GM21619 (cell line): ENCODE measurements at regions not wholly inside any gene's neighbourhood (a gene's known extent, or its start where the extent isn't known, plus 50 kb on each side); places are given as distances from the start of the nearest gene placed in this dataset.

Experiments
- ATAC-seq: cut with Tn5 transposase; IDR thresholded peaks from one replicate; pipeline ENCODE4 v1.9.1; 2021; ENCODE audit not compliant: unreplicated experiment

DNA sequence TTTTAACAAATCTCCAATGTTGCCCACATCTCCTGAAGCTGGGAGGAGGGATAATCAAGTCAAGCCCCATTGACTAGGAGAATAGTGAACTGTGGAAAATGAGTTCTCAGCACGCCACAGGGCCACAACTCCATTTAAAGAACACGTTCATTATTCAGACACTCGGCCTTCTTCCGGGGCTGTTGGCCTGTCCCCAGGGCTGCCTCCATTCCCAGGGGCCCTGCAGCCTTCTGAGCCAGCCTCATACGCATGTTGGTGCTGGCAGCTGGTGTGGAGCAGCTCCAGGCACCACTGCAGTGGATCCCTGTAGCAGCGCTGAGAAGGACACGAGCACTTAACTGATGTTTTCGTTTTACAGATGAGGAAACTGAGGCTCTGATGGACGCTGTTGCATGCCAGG lies 87.5 kb upstream of the RCN1 start:
- ATAC-seq = no peak

DNA sequence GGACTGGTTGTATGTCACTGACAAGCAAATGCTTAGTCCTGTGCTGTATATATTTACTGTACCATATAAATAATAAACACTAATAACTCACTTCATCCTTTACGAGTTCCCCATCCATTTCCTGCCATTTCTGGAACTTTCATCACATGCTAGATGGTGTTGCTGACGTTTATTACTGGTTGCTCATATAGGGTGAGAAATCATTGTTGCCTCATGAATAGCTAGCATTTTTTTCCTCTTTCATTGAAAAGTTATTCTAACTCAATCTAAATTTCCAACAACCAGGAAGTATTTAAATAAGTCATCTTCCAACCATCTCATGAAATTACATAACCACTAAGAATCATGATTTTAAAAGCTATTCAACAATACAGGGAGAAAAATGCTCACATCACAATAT lies 88.6 kb upstream of the RCN1 start:
- no peak for ATAC-seq

DNA sequence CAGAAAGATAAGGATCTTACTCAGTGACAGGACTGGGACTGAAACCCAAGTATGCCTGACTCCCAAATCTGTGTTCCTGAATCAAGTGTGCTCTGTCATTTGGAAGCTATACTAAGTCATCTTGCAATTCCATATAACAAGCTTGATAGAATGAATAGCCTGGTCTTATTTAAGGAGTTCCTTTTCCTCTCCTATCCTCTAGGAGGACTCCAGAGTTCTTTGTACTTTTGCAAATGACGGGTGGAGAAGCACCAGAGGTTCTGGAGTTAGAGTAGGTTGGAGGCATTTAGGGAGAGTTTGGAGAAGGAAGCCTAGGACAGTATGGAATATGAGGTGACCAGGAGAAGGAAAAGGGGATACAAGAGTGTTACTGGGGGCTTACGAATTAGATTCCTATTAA lies 92.9 kb upstream of the RCN1 start:
- ATAC-seq = no peak

DNA sequence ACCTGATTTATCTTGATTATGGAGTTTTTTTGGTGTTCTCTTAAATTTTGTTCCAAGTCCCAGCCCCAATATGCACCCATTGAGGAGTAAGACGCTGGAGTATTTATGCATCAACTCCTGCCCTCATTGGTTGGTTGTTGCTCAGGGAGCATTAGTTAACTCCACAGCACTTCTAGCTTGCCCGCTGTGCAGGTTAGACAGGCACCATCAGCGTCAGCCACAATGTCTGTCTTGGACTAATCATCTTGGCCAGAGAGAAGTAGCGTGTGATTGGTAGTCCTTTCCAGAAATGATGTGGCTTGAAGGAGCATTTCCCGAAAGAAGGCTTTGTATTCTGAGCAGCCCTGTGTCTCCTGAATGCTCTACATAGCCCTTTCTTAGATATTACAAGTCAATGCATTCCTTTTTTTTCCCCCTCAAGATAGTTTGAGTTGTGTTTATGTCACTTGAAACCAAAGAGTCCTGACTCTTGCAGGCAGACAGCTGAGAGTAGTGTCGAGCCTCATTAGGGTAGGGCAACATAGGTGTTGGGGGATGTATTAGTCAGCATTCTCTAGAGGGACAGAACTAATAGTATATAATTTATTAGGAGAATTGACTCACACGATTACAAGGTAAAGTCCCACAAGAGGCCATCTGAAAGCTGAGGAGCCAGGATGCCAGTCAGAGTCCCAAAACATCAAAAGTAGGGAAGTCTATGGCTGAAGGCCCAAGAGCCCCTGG lies 94.6 kb upstream of the RCN1 start:
- no peak for ATAC-seq

DNA sequence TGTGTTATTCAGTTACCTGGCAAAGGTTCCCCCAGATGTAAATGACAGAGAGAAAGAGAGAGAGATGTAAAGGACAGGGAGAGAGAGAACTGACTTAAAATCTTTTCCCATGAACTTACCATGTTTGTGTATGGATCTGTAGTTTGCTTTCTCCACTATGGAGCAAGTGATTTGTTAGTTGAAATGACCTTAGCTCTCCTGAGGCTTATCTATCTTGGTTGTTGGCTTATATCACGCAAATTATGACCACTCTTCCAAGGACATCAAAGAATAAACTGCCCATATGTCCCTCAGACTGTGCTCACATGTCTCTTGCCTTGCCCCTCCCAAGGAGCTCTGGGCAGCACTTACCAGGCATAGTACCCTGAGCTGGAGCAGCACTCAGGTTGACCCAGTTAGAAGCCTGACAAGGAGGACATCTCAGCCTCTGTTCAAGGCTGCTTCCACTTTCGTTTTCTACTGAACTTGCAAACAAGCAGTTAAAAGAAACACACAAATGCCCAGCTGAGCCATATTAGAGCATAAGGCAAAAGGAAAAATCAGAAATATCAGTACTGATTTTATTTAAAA lies 95.3 kb upstream of the RCN1 start:
- ATAC-seq = peak; percentile 94

DNA sequence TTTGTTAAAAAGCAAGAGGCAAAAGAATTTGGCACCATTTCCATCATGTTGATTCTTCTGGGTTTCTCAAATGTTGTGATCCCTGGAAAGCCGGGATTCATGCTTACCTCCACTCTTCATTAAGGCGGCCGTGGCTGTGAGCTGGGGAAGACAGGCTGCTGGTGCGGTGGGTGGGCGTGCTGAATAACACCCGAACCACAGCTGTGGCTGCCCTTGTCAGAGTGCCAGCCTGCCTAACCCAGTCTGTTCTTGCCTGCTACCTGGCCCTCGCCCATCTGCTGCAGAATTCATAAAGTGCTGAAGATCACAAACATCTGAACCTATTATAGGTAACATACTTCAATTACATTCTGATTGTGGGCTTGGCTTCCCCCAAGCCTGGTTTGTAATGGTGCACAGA lies 95.8 kb upstream of the RCN1 start:
- ATAC-seq = no peak

DNA sequence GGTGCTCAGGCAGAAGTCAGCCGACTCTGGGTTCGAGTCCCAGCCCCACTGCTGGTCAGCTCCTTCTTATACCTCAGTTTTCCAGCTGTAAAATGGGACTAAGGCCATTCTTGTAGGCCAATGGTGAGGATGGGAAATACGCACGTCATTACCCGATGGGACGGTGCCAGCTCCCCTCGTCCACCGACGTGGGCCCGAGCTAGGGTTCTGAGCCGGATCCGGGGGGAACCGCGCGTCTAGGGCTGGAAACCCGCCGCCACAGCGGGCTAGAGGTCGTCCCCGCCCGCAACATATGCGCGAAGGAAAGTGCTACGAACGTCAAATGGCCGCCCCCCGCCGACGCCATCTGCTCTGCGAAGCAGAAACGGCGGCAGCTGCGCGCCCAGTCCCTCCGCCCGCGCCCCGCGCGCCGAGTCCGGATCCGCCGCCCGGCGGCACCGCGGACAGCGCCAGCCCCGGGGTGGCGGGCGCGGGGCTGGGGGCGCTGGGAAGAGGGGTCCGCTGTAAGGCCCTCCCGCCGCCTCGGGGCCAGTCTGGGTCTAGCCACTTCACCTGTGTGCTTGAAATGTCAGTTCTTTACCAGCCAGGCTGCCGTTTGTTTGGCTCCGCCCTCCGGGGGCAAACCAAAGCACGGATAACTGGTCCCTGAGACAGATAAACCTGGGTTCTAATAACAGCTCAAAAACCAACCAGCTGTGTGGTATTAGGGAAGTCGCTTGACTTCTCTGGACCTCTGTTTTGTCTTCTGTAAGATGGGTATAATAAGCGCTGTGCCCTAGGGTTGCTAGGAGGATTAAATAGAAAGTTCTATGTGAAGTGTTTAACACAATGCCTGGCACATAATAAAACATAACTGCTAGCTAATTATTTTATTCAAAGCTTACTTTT lies 103.5 kb upstream of the RCN1 start:
- ATAC-seq = no peak

DNA sequence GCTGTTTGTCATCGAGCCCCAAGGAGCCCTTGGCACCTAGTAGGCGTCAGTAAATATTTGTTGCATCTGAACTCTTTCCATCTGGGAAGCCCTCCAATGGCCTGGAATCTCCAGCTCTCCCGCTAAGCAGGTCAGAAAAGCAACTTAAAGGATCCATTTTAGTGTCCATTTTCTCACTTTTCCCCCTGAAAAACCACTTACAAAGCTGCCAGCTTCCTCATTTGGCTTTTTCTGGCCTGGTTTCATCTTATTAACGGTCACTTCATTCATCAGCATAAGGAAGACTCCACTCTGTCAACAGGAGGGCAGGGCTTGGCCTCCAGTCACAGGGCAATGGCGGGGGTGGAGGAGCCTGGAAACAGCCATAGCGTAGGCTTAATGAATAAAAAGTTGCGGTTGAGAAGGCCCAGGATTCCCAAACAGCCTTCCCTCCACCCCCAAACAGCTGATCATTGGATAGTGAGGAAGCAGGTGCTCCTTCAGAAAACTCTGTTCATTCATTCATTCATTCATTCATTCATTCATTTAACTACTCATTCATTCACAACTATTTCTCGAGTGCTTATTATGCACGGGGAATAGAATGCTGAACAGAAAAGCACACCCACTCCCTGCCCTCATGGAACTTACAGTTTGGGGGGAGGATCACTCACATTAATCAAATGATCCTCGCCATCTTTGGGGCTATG lies 104.5 kb upstream of the RCN1 start:
- ATAC-seq = no peak

DNA sequence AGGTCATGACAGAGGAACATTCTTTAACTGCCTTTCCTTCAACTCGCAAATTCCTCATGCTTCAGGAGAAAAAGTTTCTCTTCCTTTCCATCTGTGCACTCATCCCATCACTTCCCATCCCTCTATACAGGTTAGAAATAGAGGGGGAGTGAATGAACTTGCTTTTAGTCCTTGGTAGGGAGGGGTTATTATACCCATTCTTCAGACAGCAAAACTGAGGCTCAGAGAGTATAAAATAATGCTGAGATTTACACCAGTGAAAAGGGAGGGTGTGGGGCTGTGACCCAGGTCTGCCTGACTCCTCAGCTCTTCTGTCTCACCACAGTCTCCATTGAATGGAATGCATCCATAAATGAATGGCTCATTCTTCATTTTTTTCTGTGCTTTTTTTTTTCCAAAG lies 109.4 kb upstream of the RCN1 start:
- no peak for ATAC-seq

DNA sequence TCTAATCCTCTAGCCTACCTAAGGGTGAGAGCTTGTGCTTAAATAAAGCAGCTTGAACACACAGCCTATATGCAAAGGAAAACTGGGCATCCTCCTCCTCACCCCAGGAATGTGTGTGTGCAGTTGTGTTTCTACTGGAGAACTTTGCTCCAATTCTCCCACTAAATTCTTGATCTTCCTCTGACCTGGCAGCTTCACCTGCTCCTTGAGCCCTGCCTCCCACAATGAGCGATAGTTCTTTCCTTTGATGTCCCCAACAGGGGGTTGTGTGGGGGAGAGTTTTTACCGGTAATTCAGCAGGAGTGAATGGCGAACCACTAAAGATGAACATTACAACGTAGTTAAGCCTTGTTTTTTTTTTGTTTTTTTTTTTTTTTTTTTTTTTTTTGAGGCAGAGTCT lies 113.5 kb upstream of the RCN1 start:
- no peak for ATAC-seq

DNA sequence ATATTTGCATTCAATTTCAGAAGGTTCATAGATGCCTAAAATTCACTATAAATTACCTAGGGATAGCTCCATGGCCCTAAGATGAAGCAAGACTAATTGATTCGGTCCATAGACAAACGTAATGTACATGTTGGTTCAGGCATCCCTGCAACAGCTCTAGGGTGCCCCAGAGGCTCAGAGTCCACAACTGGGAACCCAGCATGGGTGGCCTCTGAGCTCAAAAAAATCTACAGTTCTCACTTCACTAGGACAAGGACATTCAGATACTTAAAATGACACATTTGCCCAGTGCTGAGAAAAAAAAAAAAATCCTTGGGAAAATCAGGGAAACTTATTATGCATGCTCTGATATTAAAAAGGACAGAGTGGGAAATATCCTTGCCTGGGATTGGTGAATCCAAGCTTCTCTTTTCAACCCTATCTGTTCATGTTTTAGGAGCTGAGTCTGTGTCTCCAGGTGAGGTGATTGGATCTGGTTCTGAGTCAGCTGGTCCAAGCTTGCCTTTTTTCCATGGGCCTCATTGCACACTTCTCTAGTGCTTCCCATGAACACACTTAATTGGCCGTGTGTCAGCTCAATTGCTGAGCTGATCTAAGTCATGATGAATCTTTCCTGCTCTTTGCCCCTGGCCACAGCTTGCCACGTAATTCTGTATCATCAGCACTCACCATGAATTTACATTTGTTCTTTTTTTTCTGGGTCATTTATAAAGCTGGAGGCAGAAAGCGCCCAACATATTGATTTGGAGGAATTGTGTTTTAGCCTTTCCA lies 116.3 kb upstream of the RCN1 start:
- ATAC-seq = no peak

DNA sequence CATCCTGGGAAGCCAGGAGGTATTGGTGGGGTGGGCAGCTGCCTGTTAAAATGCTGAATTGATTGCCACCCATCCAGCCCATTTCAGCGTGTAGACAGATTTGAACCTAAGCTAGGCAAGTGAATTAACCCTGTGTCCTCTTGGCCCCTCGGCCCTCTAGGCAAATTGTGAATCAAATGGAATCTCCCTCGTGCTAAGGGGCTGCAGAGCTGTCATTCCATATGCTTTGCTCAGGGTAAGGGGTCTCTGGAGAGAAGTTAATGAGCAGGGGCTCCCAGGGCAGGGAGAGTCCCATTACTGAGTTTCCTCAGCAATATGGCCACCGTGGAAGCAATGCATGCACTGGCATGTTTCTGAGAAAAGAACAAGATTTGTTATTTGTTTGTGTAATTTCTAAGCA lies 117.7 kb upstream of the RCN1 start:
- no peak for ATAC-seq

DNA sequence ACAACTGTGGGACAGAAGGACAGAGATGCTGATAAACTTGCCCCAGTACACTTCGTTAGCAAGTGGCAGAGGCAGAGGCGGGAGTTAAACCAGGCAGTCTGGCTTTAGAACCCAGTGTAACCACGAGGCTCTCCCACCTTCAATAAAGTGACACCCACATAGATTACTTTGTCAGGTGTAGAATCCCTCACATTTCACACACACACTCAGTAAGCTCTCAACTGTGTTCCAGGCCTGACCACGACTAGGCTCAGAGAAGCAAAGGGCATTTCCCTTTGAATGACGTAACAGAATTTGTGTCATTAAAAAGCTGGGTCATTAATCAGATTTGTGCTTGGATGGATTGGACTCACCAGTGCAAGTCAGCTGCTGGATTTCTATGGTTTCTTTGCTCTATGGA lies 118.3 kb upstream of the RCN1 start:
- ATAC-seq = no peak

DNA sequence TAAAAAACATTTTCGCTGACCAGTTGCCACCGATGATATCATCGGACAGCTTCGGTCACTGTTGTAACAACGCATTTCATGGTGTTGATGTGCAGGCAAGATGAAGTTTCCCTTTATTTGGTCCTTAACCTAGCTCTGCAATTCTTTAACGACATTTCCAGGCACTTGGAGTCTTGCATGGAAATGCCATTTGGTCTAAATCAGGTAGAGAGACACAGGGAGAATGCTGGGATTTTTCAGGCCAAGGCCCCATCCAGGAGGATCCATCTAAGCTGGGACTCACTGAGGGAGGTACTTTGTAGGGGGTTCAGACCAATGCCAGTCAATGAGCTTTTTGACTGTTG lies 121.5 kb upstream of the RCN1 start:
- ATAC-seq = no peak

DNA sequence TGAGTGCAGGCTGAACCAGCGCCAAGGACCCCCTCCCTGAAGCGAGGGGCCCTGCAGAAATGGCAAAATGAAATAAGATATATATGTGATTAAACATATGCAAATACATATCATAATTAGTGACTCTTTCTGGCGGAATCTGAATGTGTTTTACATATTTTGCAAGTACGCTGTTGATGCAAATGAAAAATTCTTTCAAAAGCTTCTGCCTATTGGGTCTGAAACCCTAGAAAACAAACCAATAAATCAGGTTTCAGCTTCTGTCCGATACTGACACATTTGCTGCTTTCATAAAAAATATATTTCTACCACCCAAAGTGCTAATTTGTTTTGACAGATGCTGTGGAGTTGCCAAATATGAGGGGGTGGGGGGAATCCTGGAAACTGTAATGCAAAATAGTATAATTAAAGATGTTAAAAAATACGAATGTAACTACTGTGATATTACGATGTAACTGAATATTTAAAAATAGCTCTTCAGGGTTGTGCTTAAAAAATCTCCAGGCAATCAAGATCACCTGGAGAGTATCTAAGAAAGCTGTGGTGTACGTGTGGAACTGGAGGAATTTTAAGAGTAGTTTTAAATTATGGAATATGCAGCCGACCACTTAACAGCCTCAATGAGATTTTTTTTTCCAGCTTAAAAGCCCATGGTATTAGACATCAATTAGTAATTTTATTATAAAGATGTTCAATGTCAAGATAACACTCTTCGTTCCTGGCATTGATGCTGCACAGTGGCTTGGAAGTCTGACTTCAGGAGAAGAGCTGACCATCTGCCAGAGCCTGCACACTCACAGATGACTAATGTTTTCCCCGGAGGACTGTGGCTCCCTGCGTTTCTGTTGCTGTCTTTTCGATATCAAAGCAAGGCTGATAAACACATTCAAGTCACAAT lies 122.2 kb upstream of the RCN1 start:
- ATAC-seq = no peak

DNA sequence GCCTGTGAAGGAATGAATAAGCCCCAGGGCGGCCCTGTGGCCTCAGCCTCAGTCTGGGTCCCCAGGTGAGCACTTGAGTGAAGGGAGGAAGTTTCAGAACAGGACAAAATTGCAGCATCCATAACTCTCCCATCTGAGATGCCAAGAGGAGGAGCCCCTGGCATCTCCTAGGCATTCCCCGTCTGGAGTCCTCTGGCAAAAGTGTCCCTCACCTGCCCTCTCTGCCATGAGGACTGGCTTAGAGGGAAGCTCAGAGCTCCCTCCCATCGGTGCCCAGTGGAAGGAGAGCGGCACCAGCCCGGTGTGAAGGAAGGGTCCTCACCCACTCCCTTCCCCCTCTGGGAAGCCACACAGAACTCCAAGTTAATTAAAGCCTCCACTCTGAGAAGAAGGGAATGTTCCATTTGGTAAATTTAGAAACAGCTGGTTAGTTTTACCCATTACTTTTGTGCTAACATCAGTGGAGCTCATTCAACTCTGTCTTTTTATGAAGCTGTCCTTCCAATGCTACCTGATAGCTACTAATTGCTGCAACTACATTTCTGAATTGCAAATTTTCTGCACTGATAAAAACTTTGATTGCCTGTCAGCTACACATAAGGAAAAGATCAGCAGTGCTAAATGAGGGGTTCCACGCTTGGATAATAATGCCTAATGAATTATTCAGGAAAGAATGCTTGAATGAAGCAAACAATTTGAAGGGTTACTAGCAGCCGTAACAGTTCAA lies 123.3 kb upstream of the RCN1 start:
- no peak for ATAC-seq

DNA sequence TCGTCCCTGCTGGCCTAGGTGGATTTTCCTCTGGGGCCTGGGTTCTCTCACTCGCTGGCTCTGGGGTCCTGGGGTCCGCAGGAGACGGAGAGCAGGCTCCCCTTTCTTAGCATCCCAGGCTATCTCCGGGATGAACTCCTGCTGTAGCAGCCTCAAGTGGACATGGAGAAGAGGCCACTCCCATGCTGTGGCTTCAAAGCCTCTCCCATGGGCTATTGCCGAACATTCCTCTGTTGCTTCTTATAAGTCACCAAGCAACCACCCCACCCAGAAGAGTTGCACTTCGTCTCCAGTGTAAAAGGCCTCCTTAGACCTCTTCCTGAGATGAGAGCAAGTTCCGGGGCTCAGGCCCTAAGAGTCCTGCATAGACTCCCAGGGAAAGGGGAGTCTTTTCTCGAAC lies 124.0 kb upstream of the RCN1 start:
- ATAC-seq = no peak

DNA sequence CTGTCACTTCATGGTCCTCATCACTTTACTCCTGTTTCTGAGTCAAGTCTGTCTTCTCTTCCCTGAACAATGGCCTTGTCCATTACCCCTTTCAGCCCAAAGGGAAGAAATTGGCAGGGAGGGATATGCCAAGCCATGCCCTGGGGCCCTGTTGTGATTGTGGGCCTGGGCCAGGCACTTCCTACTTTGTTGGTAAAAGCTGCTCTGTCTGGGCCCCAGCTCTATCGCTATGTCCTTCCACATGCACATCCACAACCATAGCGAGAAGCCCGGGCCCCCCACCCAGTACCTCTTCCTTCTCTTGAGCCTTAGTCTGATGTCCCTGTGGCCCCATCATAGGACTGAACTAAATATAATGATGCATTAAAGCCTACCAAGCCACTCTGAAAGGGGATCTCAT lies 126.7 kb upstream of the RCN1 start:
- no peak for ATAC-seq

DNA sequence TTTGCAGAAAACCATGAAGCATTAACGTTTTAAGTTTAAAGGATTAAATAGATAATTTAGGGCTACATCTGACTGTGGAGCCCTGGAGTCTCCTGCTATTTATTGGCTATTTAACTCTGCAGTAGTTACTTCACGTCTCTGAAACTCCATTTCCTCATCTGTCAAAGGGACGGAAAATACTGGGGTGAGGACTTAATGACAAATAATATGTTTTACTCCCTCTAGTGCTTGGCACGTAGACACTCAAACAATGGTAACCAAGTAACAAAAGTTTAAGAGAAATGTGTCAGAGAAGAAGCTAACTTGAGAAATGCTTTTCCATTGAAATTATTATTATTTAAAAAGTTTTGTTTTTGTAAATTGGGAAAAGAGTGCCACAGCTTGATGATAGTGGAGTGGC lies 130.7 kb upstream of the RCN1 start:
- ATAC-seq = no peak
